MM.1S (cell line): ENCODE measurements at regions not wholly inside any gene's neighbourhood (a gene's known extent, or its start where the extent isn't known, plus 50 kb on each side); places are given as distances from the start of the nearest gene placed in this dataset.

Experiments
- DNase-seq: peaks from one replicate; pipeline ENCODE4 v3.0.0-alpha.2; 2015
- H2AFZ ChIP-seq: fragments of 300-600 bp; sonication (generic); 2 replicates; pipeline ENCODE4 v1.6.0; 2016; ENCODE audit warnings: antibody characterized with exemption, low read length
- H3F3A ChIP-seq: fragments of 300-600 bp; sonication (generic); 2 replicates; pipeline ENCODE4 v1.6.1; 2016; ENCODE audit warnings: mild to moderate bottlenecking, antibody characterized with exemption, low read length, moderate library complexity, mixed read lengths; ENCODE audit not compliant: insufficient read depth
- H3K27ac ChIP-seq: fragments of 300-600 bp; sonication (generic); 2 replicates; pipeline ENCODE4 v1.5.1; 2016; ENCODE audit warnings: mild to moderate bottlenecking, low read length
- H3K27me3 ChIP-seq: fragments of 300-600 bp; sonication (generic); replicated peaks from 2 replicates; pipeline ENCODE4 v1.6.0; 2016; ENCODE audit warnings: low read length; ENCODE audit not compliant: insufficient read depth
- H3K36me3 ChIP-seq: fragments of 300-600 bp; sonication (generic); replicated peaks from 2 replicates; pipeline ENCODE4 v1.6.1; 2016; ENCODE audit warnings: mild to moderate bottlenecking, low read length, mixed read lengths; ENCODE audit not compliant: insufficient read depth
- H3K4me1 ChIP-seq: fragments of 300-600 bp; sonication (generic); 2 replicates; pipeline ENCODE4 v1.6.1; 2016; ENCODE audit warnings: low read length, mixed read lengths
- H3K4me2 ChIP-seq: fragments of 300-600 bp; sonication (generic); 2 replicates; pipeline ENCODE4 v1.6.0; 2016; ENCODE audit warnings: low read depth, low read length
- H3K4me3 ChIP-seq: fragments of 300-600 bp; sonication (generic); 2 replicates; pipeline ENCODE4 v1.5.1; 2016; ENCODE audit warnings: low read length, mixed read lengths
- H3K79me2 ChIP-seq: fragments of 300-600 bp; sonication (generic); 2 replicates; pipeline ENCODE4 v1.6.1; 2016; ENCODE audit warnings: mixed run types, low read length, mixed read lengths
- H3K9ac ChIP-seq: fragments of 300-600 bp; sonication (generic); 2 replicates; pipeline ENCODE4 v1.6.1; 2016; ENCODE audit warnings: low read length, mixed read lengths
- H3K9me2 ChIP-seq: fragments of 300-600 bp; sonication (generic); replicated peaks from 2 replicates; pipeline ENCODE4 v1.6.1; 2016; ENCODE audit warnings: mild to moderate bottlenecking, low read length, mixed read lengths; ENCODE audit not compliant: insufficient read depth
- H3K9me3 ChIP-seq: fragments of 300-600 bp; sonication (generic); replicated peaks from 2 replicates; pipeline ENCODE4 v1.6.1; 2016; ENCODE audit warnings: mild to moderate bottlenecking, low read length, mixed read lengths; ENCODE audit not compliant: insufficient read depth
- H4K20me1 ChIP-seq: fragments of 300-600 bp; sonication (generic); 2 replicates; pipeline ENCODE4 v1.6.1; 2016; ENCODE audit warnings: mild to moderate bottlenecking, low read length, moderate library complexity, mixed read lengths; ENCODE audit not compliant: insufficient read depth
- EZH2 ChIP-seq: fragments of 300-600 bp; sonication (generic); optimal IDR thresholded peaks from 2 replicates; pipeline ENCODE3; 2017; ENCODE audit warnings: low read depth, mild to moderate bottlenecking, antibody characterized with exemption, low read length, mixed read lengths
- EZH2phosphoT487 ChIP-seq: fragments of 300-600 bp; sonication (generic); IDR thresholded peaks from 2 replicates; pipeline ENCODE4 v1.6.1; 2018; ENCODE audit warnings: antibody characterized with exemption, low read length
- TF ChIP-seq, protein P1 (sequence below): fragments of 300-600 bp; sonication (generic); IDR thresholded peaks from 2 replicates; pipeline ENCODE4 v1.5.1; 2016; ENCODE audit warnings: antibody characterized with exemption, low read length, mixed read lengths

DNA sequence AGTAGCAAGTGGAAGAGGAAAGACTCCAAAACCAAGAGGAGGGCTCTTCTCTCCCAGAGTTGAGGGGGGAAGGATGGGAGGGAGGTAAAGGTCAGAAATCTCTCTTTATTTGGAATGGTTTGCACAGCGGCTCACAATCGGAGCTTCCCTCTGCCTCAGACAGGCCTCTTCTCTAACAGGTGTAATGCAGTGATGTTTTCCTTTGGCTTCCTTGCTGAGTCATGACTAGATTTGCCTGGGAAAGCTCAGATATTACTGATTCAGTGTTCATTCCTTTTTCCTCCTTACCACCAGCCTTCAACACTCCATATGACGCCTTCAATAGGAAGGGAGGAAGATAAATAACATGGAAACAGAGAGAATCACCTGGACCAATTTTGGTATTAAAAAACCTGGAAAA is 136.6 kb downstream of the RNF152 start:
- no peak for DNase-seq
- Histone ChIP-seq H3K36me3 (no peaks in the 10 kb centered on the region), H4K20me1 (no peaks in the 10 kb centered on the region), H3K27ac (no peak overlapping the region), H2AFZ (no peak overlapping the region), H3F3A (no peaks in the 10 kb centered on the region), H3K9me2 (no peaks in the 10 kb centered on the region), H3K9me3 (no peaks in the 10 kb centered on the region), H3K9ac (no peak overlapping the region), H3K4me3 (no peak overlapping the region), H3K27me3 (no peaks in the 10 kb centered on the region), H3K79me2 (no peaks in the 10 kb centered on the region), H3K4me1 (no peaks in the 10 kb centered on the region), H3K4me2 (no peak overlapping the region)
- TF ChIP-seq EZH2phosphoT487, result no peak
- TF ChIP-seq EZH2, result no peak
- TF ChIP-seq, protein P1, sequence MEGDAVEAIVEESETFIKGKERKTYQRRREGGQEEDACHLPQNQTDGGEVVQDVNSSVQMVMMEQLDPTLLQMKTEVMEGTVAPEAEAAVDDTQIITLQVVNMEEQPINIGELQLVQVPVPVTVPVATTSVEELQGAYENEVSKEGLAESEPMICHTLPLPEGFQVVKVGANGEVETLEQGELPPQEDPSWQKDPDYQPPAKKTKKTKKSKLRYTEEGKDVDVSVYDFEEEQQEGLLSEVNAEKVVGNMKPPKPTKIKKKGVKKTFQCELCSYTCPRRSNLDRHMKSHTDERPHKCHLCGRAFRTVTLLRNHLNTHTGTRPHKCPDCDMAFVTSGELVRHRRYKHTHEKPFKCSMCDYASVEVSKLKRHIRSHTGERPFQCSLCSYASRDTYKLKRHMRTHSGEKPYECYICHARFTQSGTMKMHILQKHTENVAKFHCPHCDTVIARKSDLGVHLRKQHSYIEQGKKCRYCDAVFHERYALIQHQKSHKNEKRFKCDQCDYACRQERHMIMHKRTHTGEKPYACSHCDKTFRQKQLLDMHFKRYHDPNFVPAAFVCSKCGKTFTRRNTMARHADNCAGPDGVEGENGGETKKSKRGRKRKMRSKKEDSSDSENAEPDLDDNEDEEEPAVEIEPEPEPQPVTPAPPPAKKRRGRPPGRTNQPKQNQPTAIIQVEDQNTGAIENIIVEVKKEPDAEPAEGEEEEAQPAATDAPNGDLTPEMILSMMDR, result no peak

DNA sequence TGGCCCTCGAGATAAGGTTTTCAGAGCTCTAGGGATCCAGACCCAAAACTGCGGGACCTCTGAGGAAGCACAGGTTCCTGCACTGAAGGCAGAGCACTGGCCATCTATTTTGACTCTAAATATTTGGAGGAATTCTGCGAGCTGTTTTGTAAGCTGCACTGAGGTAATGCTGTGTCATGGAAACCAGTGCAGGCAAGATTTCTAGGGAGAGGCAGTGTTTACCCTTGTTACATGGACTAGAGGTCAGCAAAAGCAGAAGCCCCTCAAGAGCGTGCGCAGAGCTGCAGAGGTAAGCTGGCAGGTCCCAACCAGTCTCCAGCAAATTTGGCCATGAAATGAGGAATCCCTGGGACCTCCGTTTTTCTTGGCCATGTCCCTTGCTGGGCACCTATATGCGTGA is 137.3 kb downstream of the RNF152 start:
- TF ChIP-seq EZH2, result no peak
- no peak for TF ChIP-seq EZH2phosphoT487
- TF ChIP-seq, protein P1, result no peak
- Histone ChIP-seq H3K79me2 (no peaks in the 10 kb centered on the region), H3K9me2 (no peaks in the 10 kb centered on the region), H3K9ac (no peak overlapping the region), H3F3A (no peaks in the 10 kb centered on the region), H3K4me1 (no peaks in the 10 kb centered on the region), H4K20me1 (no peaks in the 10 kb centered on the region), H3K4me3 (no peak overlapping the region), H2AFZ (no peak overlapping the region), H3K9me3 (no peaks in the 10 kb centered on the region), H3K4me2 (no peak overlapping the region), H3K36me3 (no peaks in the 10 kb centered on the region), H3K27me3 (no peaks in the 10 kb centered on the region), H3K27ac (no peak overlapping the region)
- DNase-seq, result no peak

DNA sequence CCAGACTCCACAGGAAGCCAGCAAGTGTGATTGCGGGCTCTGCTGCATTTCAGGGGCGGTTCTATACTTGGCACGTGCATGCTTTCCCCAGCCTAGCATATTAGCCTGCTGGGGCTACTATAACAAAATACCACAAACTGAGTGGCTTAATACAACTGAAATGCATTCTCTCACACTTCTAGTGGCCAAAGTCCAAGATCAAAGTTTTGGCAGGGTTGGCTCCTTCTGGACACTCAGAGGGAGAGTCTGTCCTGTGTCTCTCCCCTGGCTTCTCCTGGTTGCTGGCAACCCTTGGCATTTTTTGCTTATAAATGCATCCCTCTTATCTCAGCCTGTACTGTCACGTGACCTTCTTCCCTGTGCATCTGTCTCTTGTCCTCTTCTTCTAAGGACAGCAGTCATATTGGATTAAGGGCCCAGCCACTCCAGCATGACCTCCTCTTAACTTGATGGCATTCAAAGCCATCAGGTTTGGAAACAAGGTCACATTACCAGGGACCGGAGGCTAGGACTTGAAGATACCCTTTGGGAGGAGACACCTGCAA is 138.7 kb downstream of the RNF152 start:
- Histone ChIP-seq H3K36me3 (no peaks in the 10 kb centered on the region), H3K4me3 (no peak overlapping the region), H3K27me3 (no peaks in the 10 kb centered on the region), H3K4me2 (no peak overlapping the region), H3K9me2 (no peaks in the 10 kb centered on the region), H3K9me3 (no peaks in the 10 kb centered on the region), H4K20me1 (no peaks in the 10 kb centered on the region), H3K27ac (no peak overlapping the region), H3F3A (no peaks in the 10 kb centered on the region), H3K4me1 (no peaks in the 10 kb centered on the region), H3K9ac (no peak overlapping the region), H2AFZ (no peak overlapping the region), H3K79me2 (no peaks in the 10 kb centered on the region)
- no peak for DNase-seq
- TF ChIP-seq, protein P1, result no peak
- TF ChIP-seq EZH2phosphoT487 (no peak), EZH2 (no peak)
